Liver (tissue), 8 donors: ENCODE measurements at regions not wholly inside any gene's neighbourhood (a gene's known extent, or its start where the extent isn't known, plus 50 kb on each side); places are given as distances from the start of the nearest gene placed in this dataset.

Experiments
- DNase-seq: peaks from one replicate; pipeline ENCODE4 v3.0.0-alpha.2; 2017; ENCODE audit warnings: low spot score
- H3K27ac ChIP-seq, 2 donors: one replicate each; pipeline ENCODE4 v1.7.0; 2013; ENCODE audit warnings: inconsistent platforms in 2 of 2, low read length in 2 of 2, control low read depth in 1 of 2, low read depth in 1 of 2, mild to moderate bottlenecking in 1 of 2
- H3K27me3 ChIP-seq, 4 donors: one replicate each; pipeline versions ENCODE4 v1.6.1 to v1.7.0; 2013; ENCODE audit warnings: low read length in 3 of 4, inconsistent platforms in 1 of 4, mild to moderate bottlenecking in 1 of 4, moderate library complexity in 1 of 4; ENCODE audit not compliant: control insufficient read depth in 4 of 4, insufficient read depth in 4 of 4
- H3K36me3 ChIP-seq, 4 donors: one replicate each; pipeline versions ENCODE4 v1.6.1 to v1.7.0; 2013; ENCODE audit warnings: low read length in 3 of 4, mild to moderate bottlenecking in 3 of 4, low read depth in 1 of 4, moderate library complexity in 1 of 4; ENCODE audit not compliant: control insufficient read depth in 4 of 4, insufficient read depth in 3 of 4
- H3K4me1 ChIP-seq, 4 donors: one replicate each; pipeline versions ENCODE4 v1.6.1 to v1.7.0; 2013; ENCODE audit warnings: low read length in 3 of 4, mild to moderate bottlenecking in 3 of 4, moderate library complexity in 1 of 4; ENCODE audit not compliant: control insufficient read depth in 4 of 4, insufficient read depth in 4 of 4
- H3K4me3 ChIP-seq, 3 donors: one replicate each; pipeline versions ENCODE4 v1.6.1 to v1.7.0; 2013; ENCODE audit warnings: low read length in 3 of 3, control low read depth in 1 of 3, low read depth in 1 of 3, mild to moderate bottlenecking in 1 of 3
- H3K9ac ChIP-seq, 2 donors: one replicate each; pipeline ENCODE4 v1.7.0; 2013; ENCODE audit warnings: low read length in 2 of 2, mild to moderate bottlenecking in 2 of 2, moderate library complexity in 2 of 2, control low read depth in 1 of 2, low read depth in 1 of 2
- H3K9me3 ChIP-seq, 4 donors: one replicate each; pipeline versions ENCODE4 v1.6.1 to v1.7.0; 2013; ENCODE audit warnings: low read length in 3 of 4; ENCODE audit not compliant: control insufficient read depth in 4 of 4
- ATF3 ChIP-seq: IDR thresholded peaks from 2 replicates; pipeline ENCODE4 v1.6.1; 2016; ENCODE audit warnings: antibody characterized with exemption
- CTCF ChIP-seq: fragments of 150-350 bp; IDR thresholded peaks from 2 replicates; pipeline ENCODE4 v1.5.1; 2017; ENCODE audit warnings: improper control_type of control experiment, low read depth, low read length; ENCODE audit not compliant: missing input control
- EGR1 ChIP-seq, 2 donors: IDR thresholded peaks; 2 replicates each; pipeline ENCODE4 v1.6.1; 2016 to 2018; ENCODE audit warnings: antibody characterized with exemption in 2 of 2, low read depth in 2 of 2
- FOXA1 ChIP-seq: IDR thresholded peaks from 2 replicates; pipeline ENCODE4 v1.6.1; 2016; ENCODE audit warnings: antibody characterized with exemption
- FOXA2 ChIP-seq: IDR thresholded peaks from 2 replicates; pipeline ENCODE4 v1.6.1; 2016; ENCODE audit warnings: antibody characterized with exemption
- GABPA ChIP-seq, 2 donors: IDR thresholded peaks in 1 of 2; conservative IDR thresholded peaks in 1 of 2; 2 replicates each; pipeline ENCODE4 v1.6.1; 2016; ENCODE audit warnings: antibody characterized with exemption in 2 of 2, mild to moderate bottlenecking in 1 of 2, moderate library complexity in 1 of 2
- HNF4A ChIP-seq, 2 donors: conservative IDR thresholded peaks; 2 replicates each; pipeline ENCODE4 v1.6.1; 2016; ENCODE audit warnings: antibody characterized with exemption in 2 of 2, mild to moderate bottlenecking in 2 of 2
- HNF4G ChIP-seq: IDR thresholded peaks from 2 replicates; pipeline ENCODE4 v1.6.1; 2016; ENCODE audit warnings: antibody characterized with exemption
- JUND ChIP-seq, 2 donors: IDR thresholded peaks; 2 replicates each; pipeline ENCODE4 v1.6.1; 2016; ENCODE audit warnings: antibody characterized with exemption in 2 of 2
- MAX ChIP-seq: IDR thresholded peaks from 2 replicates; pipeline ENCODE4 v1.6.1; 2016; ENCODE audit warnings: antibody characterized with exemption
- NR2F2 ChIP-seq: IDR thresholded peaks from 2 replicates; pipeline ENCODE4 v1.6.1; 2016; ENCODE audit warnings: antibody characterized with exemption
- RAD21 ChIP-seq, 2 donors: IDR thresholded peaks; 2 replicates each; pipeline ENCODE4 v1.6.1; 2016; ENCODE audit warnings: antibody characterized with exemption in 2 of 2, mild to moderate bottlenecking in 2 of 2
- REST ChIP-seq: IDR thresholded peaks from 2 replicates; pipeline ENCODE4 v1.6.1; 2016; ENCODE audit warnings: antibody characterized with exemption, mild to moderate bottlenecking
- RXRA ChIP-seq, 2 donors: IDR thresholded peaks; 2 replicates each; pipeline ENCODE4 v1.6.1; 2017 to 2018; ENCODE audit warnings: antibody characterized with exemption in 2 of 2, mild to moderate bottlenecking in 1 of 2
- SP1 ChIP-seq: IDR thresholded peaks from 2 replicates; pipeline ENCODE4 v1.6.1; 2018; ENCODE audit warnings: antibody characterized with exemption, mild to moderate bottlenecking
- TAF1 ChIP-seq: conservative IDR thresholded peaks from 2 replicates; pipeline ENCODE4 v1.6.1; 2016; ENCODE audit warnings: antibody characterized with exemption, mild to moderate bottlenecking
- YY1 ChIP-seq: IDR thresholded peaks from 2 replicates; pipeline ENCODE4 v1.6.1; 2016; ENCODE audit warnings: antibody characterized with exemption, mild to moderate bottlenecking
- ZBTB33 ChIP-seq: IDR thresholded peaks from 2 replicates; pipeline ENCODE4 v1.6.1; 2016; ENCODE audit warnings: antibody characterized with exemption
- WGBS: extraction: QIAGEN DNeasy Blood & Tissue Kit; methylation state at CpG from one replicate; pipeline ENCODE4 v1.1.7; 2013; 5-methylcytosine and 5-hydroxymethylcytosine counted together
- donor health status: healthy.
- donor health status: healthy.
- donor health status: healthy.
- donor health status: healthy.
- donor health status: healthy.

- Histone ChIP-seq H3K4me3 (no peak overlapping the region), H3K9me3 (no peaks in the 10 kb centered on the region), H3K27me3 (peaks cover 0 to 5% (median 0%) of the 10 kb centered on the region in 4 donors), H3K27ac (no peak overlapping the region), H3K36me3 (no peaks in the 10 kb centered on the region), H3K4me1 (no peaks in the 10 kb centered on the region), H3K9ac (no peak overlapping the region)
- TF ChIP-seq CTCF (no peak), YY1 (no peak), HNF4A (conservative IDR thresholded peaks at IDR 0.05) (no peak), REST (no peak), ZBTB33 (no peak), MAX (no peak), ATF3 (no peak), TAF1 (no peak), HNF4G (no peak), EGR1 (IDR thresholded peaks at IDR 0.05; ENCODE audit: low read depth in 2 of 2) (no peak), JUND (IDR thresholded peaks at IDR 0.05) (no peak), RAD21 (IDR thresholded peaks at IDR 0.05) (no peak), SP1 (no peak), FOXA1 (no peak), FOXA2 (no peak), NR2F2 (no peak), RXRA (IDR thresholded peaks at IDR 0.05) (no peak), GABPA (IDR thresholded peaks at IDR 0.05 in 1 of 2, conservative IDR thresholded peaks at IDR 0.05 in 1 of 2) (no peak)
- DNase-seq: peak; percentile 8
- WGBS: 66% methylated on average over 5 of the region's 5 CpGs
Observed at GRCh38 chr13:19069684-19070397, 111.8 kb downstream of the TUBA3C start.
